NT2/D1 (cell line): ENCODE measurements at regions not wholly inside any gene's neighbourhood (a gene's known extent, or its start where the extent isn't known, plus 50 kb on each side); places are given as distances from the start of the nearest gene placed in this dataset.

Experiments used
- SUZ12 ChIP-seq: IDR thresholded peaks from 2 replicates; pipeline ENCODE4 v1.6.1; 2011; ENCODE audit not compliant: insufficient read length, insufficient read depth; ENCODE audit errors: extremely low read depth
- ZNF274 ChIP-seq: IDR thresholded peaks from 2 replicates; pipeline ENCODE4 v1.6.1; 2011; ENCODE audit warnings: mild to moderate bottlenecking, low read depth, low read length

- TF ChIP-seq ZNF274: no peak
- no peak for TF ChIP-seq SUZ12
Measured at GRCh38 chr6:22026164-22026678, 270.6 kb downstream of the PRL start.
